ENCODE measurements at regions not wholly inside any gene's neighbourhood (a gene's known extent, or its start where the extent isn't known, plus 50 kb on each side); places are given as distances from the start of the nearest gene placed in this dataset.

DNA sequence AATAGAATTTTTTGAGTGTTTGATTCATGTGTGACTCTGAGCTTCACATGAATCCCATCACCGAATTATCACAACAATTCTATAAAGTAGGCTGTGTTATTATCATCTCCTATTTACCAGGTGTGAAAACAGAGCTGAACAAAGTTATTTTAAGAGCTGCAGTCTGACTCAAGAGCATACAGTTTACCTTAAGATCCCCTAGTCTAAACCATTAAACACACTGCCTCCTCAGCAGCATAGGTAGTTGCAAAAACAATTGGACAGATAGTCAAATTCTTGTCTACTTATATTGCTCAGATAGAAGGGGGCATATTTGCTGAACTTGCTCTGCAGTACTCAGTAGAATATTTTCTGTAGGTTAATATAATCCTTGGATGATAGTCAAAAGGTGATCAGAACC, 219.8 kb upstream of the ATP2B1 start:
- intact Hi-C loops (cut with DNase I): no loop called here
- Histone ChIP-seq H3K27me3 (no peaks in the 10 kb centered on the region), H3K27ac (no peak overlapping the region), H3K9me3 (no peaks in the 10 kb centered on the region), H3K4me1 (no peaks in the 10 kb centered on the region), H3K36me3 (no peaks in the 10 kb centered on the region), H3K4me3 (no peak overlapping the region)
- no peak for DNase-seq (ENCODE audit: extremely low spot score in 2 of 2)
- TF ChIP-seq POLR2A (IDR thresholded peaks at IDR 0.05) (no peak), POLR2AphosphoS5 (IDR thresholded peaks at IDR 0.05; ENCODE audit: insufficient read depth in 1 of 2, low read depth in 1 of 2) (no peak)
- TF ChIP-seq, protein P1, sequence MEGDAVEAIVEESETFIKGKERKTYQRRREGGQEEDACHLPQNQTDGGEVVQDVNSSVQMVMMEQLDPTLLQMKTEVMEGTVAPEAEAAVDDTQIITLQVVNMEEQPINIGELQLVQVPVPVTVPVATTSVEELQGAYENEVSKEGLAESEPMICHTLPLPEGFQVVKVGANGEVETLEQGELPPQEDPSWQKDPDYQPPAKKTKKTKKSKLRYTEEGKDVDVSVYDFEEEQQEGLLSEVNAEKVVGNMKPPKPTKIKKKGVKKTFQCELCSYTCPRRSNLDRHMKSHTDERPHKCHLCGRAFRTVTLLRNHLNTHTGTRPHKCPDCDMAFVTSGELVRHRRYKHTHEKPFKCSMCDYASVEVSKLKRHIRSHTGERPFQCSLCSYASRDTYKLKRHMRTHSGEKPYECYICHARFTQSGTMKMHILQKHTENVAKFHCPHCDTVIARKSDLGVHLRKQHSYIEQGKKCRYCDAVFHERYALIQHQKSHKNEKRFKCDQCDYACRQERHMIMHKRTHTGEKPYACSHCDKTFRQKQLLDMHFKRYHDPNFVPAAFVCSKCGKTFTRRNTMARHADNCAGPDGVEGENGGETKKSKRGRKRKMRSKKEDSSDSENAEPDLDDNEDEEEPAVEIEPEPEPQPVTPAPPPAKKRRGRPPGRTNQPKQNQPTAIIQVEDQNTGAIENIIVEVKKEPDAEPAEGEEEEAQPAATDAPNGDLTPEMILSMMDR (IDR thresholded peaks at IDR 0.05): no peak

DNA sequence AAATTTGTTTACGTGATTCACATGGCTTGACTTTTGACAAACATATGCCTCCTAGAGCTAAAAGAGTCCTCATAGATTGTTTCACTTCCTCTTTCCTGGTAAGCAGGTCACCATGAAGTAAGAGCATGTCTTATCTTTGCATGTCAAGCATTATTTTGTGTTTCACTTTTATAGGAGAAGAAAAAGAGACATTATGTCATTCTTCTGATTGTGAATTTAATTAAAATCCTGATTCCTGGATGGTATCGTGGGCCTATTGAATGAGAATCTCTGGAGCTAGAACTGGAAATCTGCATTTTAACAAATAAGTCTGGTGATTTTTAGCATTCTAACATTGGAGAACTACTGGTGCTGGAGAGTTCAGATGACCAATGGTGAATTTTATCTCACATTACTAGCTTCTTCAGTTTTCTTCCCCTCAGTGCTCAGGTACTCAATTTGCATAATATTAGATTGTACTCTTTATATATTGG, 218.6 kb upstream of the ATP2B1 start:
- H3K27me3 ChIP-seq: no peaks in the 10 kb centered on the region
- DNase-seq (ENCODE audit: extremely low spot score in 2 of 2): no peak
- TF ChIP-seq POLR2AphosphoS5 (IDR thresholded peaks at IDR 0.05; ENCODE audit: insufficient read depth in 1 of 2, low read depth in 1 of 2): no peak
- no peak for TF ChIP-seq POLR2A (IDR thresholded peaks at IDR 0.05)
- TF ChIP-seq, protein P1 (IDR thresholded peaks at IDR 0.05): no peak

DNA sequence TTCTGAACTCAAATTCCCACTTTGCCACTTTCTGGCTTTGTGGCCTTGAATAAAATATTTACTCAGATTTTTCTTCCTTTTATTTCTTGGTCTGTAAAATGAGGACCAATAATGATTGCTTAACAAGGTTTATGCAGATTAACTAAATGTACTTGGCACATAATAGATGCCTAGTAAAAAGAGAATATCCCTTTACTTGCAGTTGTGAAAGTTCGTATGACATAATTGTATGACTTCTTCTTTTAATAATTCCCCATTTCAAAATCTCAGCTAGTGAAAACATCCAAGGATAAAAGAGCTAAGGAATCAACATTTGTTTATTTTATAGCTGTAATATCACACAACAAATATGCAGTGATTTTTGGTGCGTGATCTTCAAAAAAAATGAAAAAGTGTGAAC, 215.6 kb upstream of the ATP2B1 start:
- Histone ChIP-seq H3K27ac (no peak overlapping the region), H3K36me3 (no peaks in the 10 kb centered on the region), H3K27me3 (no peaks in the 10 kb centered on the region), H3K4me1 (no peaks in the 10 kb centered on the region), H3K9me3 (no peaks in the 10 kb centered on the region), H3K4me3 (no peak overlapping the region)
- no peak for DNase-seq (ENCODE audit: extremely low spot score in 2 of 2)
- TF ChIP-seq POLR2A (IDR thresholded peaks at IDR 0.05) (no peak), POLR2AphosphoS5 (IDR thresholded peaks at IDR 0.05; ENCODE audit: insufficient read depth in 1 of 2, low read depth in 1 of 2) (no peak)
- TF ChIP-seq, protein P1 (IDR thresholded peaks at IDR 0.05): no peak
- intact Hi-C loops (cut with DNase I): no loop called here

More for the DNA sequence above, 218.6 kb upstream of the ATP2B1 start:
- no peak overlapping the region for H3K4me3 ChIP-seq
- H3K4me1 ChIP-seq: no peaks in the 10 kb centered on the region
- intact Hi-C loops (cut with DNase I): no loop called here
- no peaks in the 10 kb centered on the region for H3K9me3 ChIP-seq
- no peaks in the 10 kb centered on the region for H3K36me3 ChIP-seq
- H3K27ac ChIP-seq: no peak overlapping the region

DNA sequence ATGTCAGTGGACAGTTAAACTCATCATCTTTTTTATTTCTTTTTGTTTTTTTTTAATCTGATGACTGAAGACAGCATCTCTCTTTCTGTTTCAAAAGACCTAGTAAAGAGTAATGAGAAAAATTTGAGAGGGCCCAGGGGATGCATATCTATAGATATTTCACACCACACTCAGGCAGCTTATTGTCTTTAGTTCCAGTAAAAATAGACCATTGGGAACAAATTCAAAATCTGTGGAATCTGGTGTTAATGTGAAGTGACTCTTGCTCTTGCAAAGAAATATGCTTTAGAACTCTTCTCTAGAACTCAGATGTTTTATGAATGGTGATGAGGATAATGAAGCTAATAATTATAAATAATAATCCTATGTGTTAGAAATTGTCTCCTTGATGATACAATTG, 214.5 kb upstream of the ATP2B1 start:
- TF ChIP-seq, protein P1 (IDR thresholded peaks at IDR 0.05): no peak
- TF ChIP-seq POLR2AphosphoS5 (IDR thresholded peaks at IDR 0.05; ENCODE audit: insufficient read depth in 1 of 2, low read depth in 1 of 2) (no peak), POLR2A (IDR thresholded peaks at IDR 0.05) (no peak)
- DNase-seq (ENCODE audit: extremely low spot score in 2 of 2): no peak
- Histone ChIP-seq H3K27ac (no peak overlapping the region), H3K4me3 (no peak overlapping the region), H3K4me1 (no peaks in the 10 kb centered on the region), H3K36me3 (no peaks in the 10 kb centered on the region), H3K9me3 (no peaks in the 10 kb centered on the region), H3K27me3 (no peaks in the 10 kb centered on the region)
- intact Hi-C loops (cut with DNase I): no loop called here

DNA sequence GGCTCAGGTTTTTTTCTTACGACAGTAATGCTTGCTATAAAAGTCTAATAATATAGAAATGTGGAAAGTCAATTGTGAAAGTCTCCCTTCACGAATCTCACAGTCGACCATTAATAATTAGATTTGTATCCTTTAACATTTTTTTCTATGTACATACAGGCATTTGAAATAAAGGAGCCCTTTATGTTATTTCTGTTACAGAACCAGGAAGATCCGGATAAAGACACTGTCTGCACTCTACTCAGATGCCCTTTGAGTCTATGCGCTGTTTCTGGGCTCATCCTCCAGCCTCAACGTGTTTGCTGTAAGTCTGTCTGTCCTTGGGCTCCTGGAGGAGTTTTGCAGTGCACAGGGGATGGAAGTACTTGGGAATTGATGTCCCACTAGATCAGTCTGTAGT, 212.2 kb upstream of the ATP2B1 start:
- Histone ChIP-seq H3K4me1 (no peaks in the 10 kb centered on the region), H3K27me3 (no peaks in the 10 kb centered on the region), H3K36me3 (no peaks in the 10 kb centered on the region), H3K27ac (no peak overlapping the region), H3K4me3 (no peak overlapping the region), H3K9me3 (no peaks in the 10 kb centered on the region)
- intact Hi-C loops (cut with DNase I): no loop called here
- TF ChIP-seq POLR2A (IDR thresholded peaks at IDR 0.05) (no peak), POLR2AphosphoS5 (IDR thresholded peaks at IDR 0.05; ENCODE audit: insufficient read depth in 1 of 2, low read depth in 1 of 2) (no peak)
- TF ChIP-seq, protein P1 (IDR thresholded peaks at IDR 0.05): no peak
- DNase-seq (ENCODE audit: extremely low spot score in 2 of 2): no peak

All from vagina (tissue), 2 donors.